ENCODE measurements at regions not wholly inside any gene's neighbourhood (a gene's known extent, or its start where the extent isn't known, plus 50 kb on each side); places are given as distances from the start of the nearest gene placed in this dataset.

GRCh38 chr10:3006093-3006492 is 61.3 kb upstream of the PFKP start:
- Histone ChIP-seq H3K27ac (ENCODE audit: low read depth, low read length) (no peak overlapping the region), H3K9me3 (ENCODE audit: low read depth, low read length) (no peaks in the 10 kb centered on the region), H3K4me2 (ENCODE audit: insufficient read depth, low read length) (no peak overlapping the region), H4K20me1 (ENCODE audit: insufficient read depth, low read length) (no peaks in the 10 kb centered on the region), H3K4me3 (ENCODE audit: insufficient read depth, low read length) (no peak overlapping the region), H2AFZ (ENCODE audit: low read length) (no peak overlapping the region), H3K36me3 (ENCODE audit: insufficient read depth, low read length) (no peaks in the 10 kb centered on the region), H3K79me2 (ENCODE audit: insufficient read depth, low read length) (no peaks in the 10 kb centered on the region), H3K4me1 (ENCODE audit: insufficient read depth, low read length) (no peaks in the 10 kb centered on the region), H3K27me3 (ENCODE audit: insufficient read depth, low read length) (peaks cover 23% of the 10 kb centered on the region)
- no peak for DNase-seq (ENCODE audit: insufficient read length, low spot score, missing footprints)
- TF ChIP-seq CTCF (IDR thresholded peaks at IDR 0.05; ENCODE audit: extremely low read depth, low read depth, low read length), result no peak

GRCh38 chr10:3002304-3002703 is 65.0 kb upstream of the PFKP start:
- Histone ChIP-seq H2AFZ (ENCODE audit: low read length) (no peak overlapping the region), H3K9me3 (ENCODE audit: low read depth, low read length) (no peaks in the 10 kb centered on the region), H4K20me1 (ENCODE audit: insufficient read depth, low read length) (no peaks in the 10 kb centered on the region), H3K36me3 (ENCODE audit: insufficient read depth, low read length) (no peaks in the 10 kb centered on the region), H3K27me3 (ENCODE audit: insufficient read depth, low read length) (peaks cover 6% of the 10 kb centered on the region), H3K4me1 (ENCODE audit: insufficient read depth, low read length) (no peaks in the 10 kb centered on the region), H3K4me3 (ENCODE audit: insufficient read depth, low read length) (no peak overlapping the region), H3K27ac (ENCODE audit: low read depth, low read length) (no peak overlapping the region), H3K4me2 (ENCODE audit: insufficient read depth, low read length) (no peak overlapping the region), H3K79me2 (ENCODE audit: insufficient read depth, low read length) (no peaks in the 10 kb centered on the region)
- DNase-seq (ENCODE audit: insufficient read length, low spot score, missing footprints), result no peak
- TF ChIP-seq CTCF (IDR thresholded peaks at IDR 0.05; ENCODE audit: extremely low read depth, low read depth, low read length), result no peak

GRCh38 chr10:3000048-3000447 is 67.3 kb upstream of the PFKP start:
- Histone ChIP-seq H4K20me1 (ENCODE audit: insufficient read depth, low read length) (no peaks in the 10 kb centered on the region), H3K4me3 (ENCODE audit: insufficient read depth, low read length) (no peak overlapping the region), H3K79me2 (ENCODE audit: insufficient read depth, low read length) (no peaks in the 10 kb centered on the region), H2AFZ (ENCODE audit: low read length) (no peak overlapping the region), H3K27me3 (ENCODE audit: insufficient read depth, low read length) (peaks cover 8% of the 10 kb centered on the region), H3K36me3 (ENCODE audit: insufficient read depth, low read length) (no peaks in the 10 kb centered on the region), H3K4me2 (ENCODE audit: insufficient read depth, low read length) (no peak overlapping the region), H3K27ac (ENCODE audit: low read depth, low read length) (no peak overlapping the region), H3K4me1 (ENCODE audit: insufficient read depth, low read length) (no peaks in the 10 kb centered on the region), H3K9me3 (ENCODE audit: low read depth, low read length) (no peaks in the 10 kb centered on the region)
- DNase-seq (ENCODE audit: insufficient read length, low spot score, missing footprints), result no peak
- no peak for TF ChIP-seq CTCF (IDR thresholded peaks at IDR 0.05; ENCODE audit: extremely low read depth, low read depth, low read length)

- H3K4me3 ChIP-seq (ENCODE audit: insufficient read depth, low read length), result no peak overlapping the region
- H3K27ac ChIP-seq (ENCODE audit: low read depth, low read length), result no peak overlapping the region
- H3K4me1 ChIP-seq (ENCODE audit: insufficient read depth, low read length), result no peaks in the 10 kb centered on the region
- H4K20me1 ChIP-seq (ENCODE audit: insufficient read depth, low read length), result no peaks in the 10 kb centered on the region
- peaks cover 12% of the 10 kb centered on the region for H3K27me3 ChIP-seq (ENCODE audit: insufficient read depth, low read length)
- H2AFZ ChIP-seq (ENCODE audit: low read length), result no peak overlapping the region
- H3K4me2 ChIP-seq (ENCODE audit: insufficient read depth, low read length), result no peak overlapping the region
- H3K36me3 ChIP-seq (ENCODE audit: insufficient read depth, low read length), result no peaks in the 10 kb centered on the region
- H3K9me3 ChIP-seq (ENCODE audit: low read depth, low read length), result no peaks in the 10 kb centered on the region
- no peak for DNase-seq (ENCODE audit: insufficient read length, low spot score, missing footprints)
- TF ChIP-seq CTCF (IDR thresholded peaks at IDR 0.05; ENCODE audit: extremely low read depth, low read depth, low read length), result no peak
- H3K79me2 ChIP-seq (ENCODE audit: insufficient read depth, low read length), result no peaks in the 10 kb centered on the region
These were observed 73.0 kb upstream of the PFKP start for GRCh38 chr10:2994221-2994961.

All from osteoblast (primary cell).